ENCODE measurements at regions not wholly inside any gene's neighbourhood (a gene's known extent, or its start where the extent isn't known, plus 50 kb on each side); places are given as distances from the start of the nearest gene placed in this dataset.

- H3K9me3 ChIP-seq = peaks cover 0 to 7% of the 10 kb centered on the region in 2 donors
- intact Hi-C loops (cut with DNase I; ENCODE audit: low total_unique reads) = no loop called here
- no peak for TF ChIP-seq CTCF (IDR thresholded peaks at IDR 0.05)
- no peak for TF ChIP-seq POLR2A (IDR thresholded peaks at IDR 0.05)
- no peak for TF ChIP-seq POLR2AphosphoS5 (IDR thresholded peaks at IDR 0.05)
- no peaks in the 10 kb centered on the region for H3K27me3 ChIP-seq
- H3K36me3 ChIP-seq = no peaks in the 10 kb centered on the region
- H3K4me3 ChIP-seq = no peak overlapping the region
- no peaks in the 10 kb centered on the region for H3K4me1 ChIP-seq
- no peak for DNase-seq (ENCODE audit: low spot score in 2 of 2)
- no peak overlapping the region for H3K27ac ChIP-seq
These were observed 1860.7 kb upstream of the PCDH10 start for GRCh38 chr4:131288441-131288840.

GRCh38 chr4:131296192-131296591 lies 1852.9 kb upstream of the PCDH10 start:
- Histone ChIP-seq H3K27ac (no peak overlapping the region), H3K4me3 (no peak overlapping the region), H3K9me3 (no peaks in the 10 kb centered on the region), H3K4me1 (no peaks in the 10 kb centered on the region), H3K36me3 (no peaks in the 10 kb centered on the region), H3K27me3 (no peaks in the 10 kb centered on the region)
- intact Hi-C loops (cut with DNase I; ENCODE audit: low total_unique reads) = no loop called here
- TF ChIP-seq POLR2A (IDR thresholded peaks at IDR 0.05) = no peak
- no peak for TF ChIP-seq CTCF (IDR thresholded peaks at IDR 0.05)
- no peak for TF ChIP-seq POLR2AphosphoS5 (IDR thresholded peaks at IDR 0.05)
- no peak for DNase-seq (ENCODE audit: low spot score in 2 of 2)

- no peak for TF ChIP-seq POLR2A (IDR thresholded peaks at IDR 0.05)
- TF ChIP-seq POLR2AphosphoS5 (IDR thresholded peaks at IDR 0.05) = no peak
- no peak for TF ChIP-seq CTCF (IDR thresholded peaks at IDR 0.05)
These were observed 1847.0 kb upstream of the PCDH10 start for GRCh38 chr4:131302108-131302507.

GRCh38 chr4:131304686-131305085 lies 1844.4 kb upstream of the PCDH10 start:
- intact Hi-C loops (cut with DNase I; ENCODE audit: low total_unique reads) = no loop called here
- H3K36me3 ChIP-seq = no peaks in the 10 kb centered on the region
- H3K4me3 ChIP-seq = no peak overlapping the region

More at GRCh38 chr4:131302108-131302507, 1847.0 kb upstream of the PCDH10 start:
- Histone ChIP-seq H3K4me1 (no peaks in the 10 kb centered on the region), H3K9me3 (no peaks in the 10 kb centered on the region), H3K27ac (no peak overlapping the region), H3K4me3 (no peak overlapping the region), H3K27me3 (no peaks in the 10 kb centered on the region), H3K36me3 (no peaks in the 10 kb centered on the region)
- intact Hi-C loops (cut with DNase I; ENCODE audit: low total_unique reads) = no loop called here
- no peak for DNase-seq (ENCODE audit: low spot score in 2 of 2)

GRCh38 chr4:131309628-131310027 lies 1839.5 kb upstream of the PCDH10 start:
- H3K27me3 ChIP-seq = no peaks in the 10 kb centered on the region
- intact Hi-C loops (cut with DNase I; ENCODE audit: low total_unique reads) = no loop called here
- TF ChIP-seq POLR2AphosphoS5 (IDR thresholded peaks at IDR 0.05) = no peak
- TF ChIP-seq CTCF (IDR thresholded peaks at IDR 0.05) = no peak
- TF ChIP-seq POLR2A (IDR thresholded peaks at IDR 0.05) = no peak
- H3K9me3 ChIP-seq = no peaks in the 10 kb centered on the region
- H3K4me3 ChIP-seq = no peak overlapping the region
- no peak overlapping the region for H3K27ac ChIP-seq
- no peak for DNase-seq (ENCODE audit: low spot score in 2 of 2)
- no peaks in the 10 kb centered on the region for H3K4me1 ChIP-seq
- no peaks in the 10 kb centered on the region for H3K36me3 ChIP-seq

More at GRCh38 chr4:131304686-131305085, 1844.4 kb upstream of the PCDH10 start:
- no peaks in the 10 kb centered on the region for H3K4me1 ChIP-seq
- TF ChIP-seq POLR2AphosphoS5 (IDR thresholded peaks at IDR 0.05) (no peak), POLR2A (IDR thresholded peaks at IDR 0.05) (no peak), CTCF (IDR thresholded peaks at IDR 0.05) (no peak)
- no peaks in the 10 kb centered on the region for H3K27me3 ChIP-seq
- no peak for DNase-seq (ENCODE audit: low spot score in 2 of 2)
- H3K9me3 ChIP-seq = no peaks in the 10 kb centered on the region
- no peak overlapping the region for H3K27ac ChIP-seq
